Tibial nerve (tissue), 3 donors: ENCODE measurements at regions not wholly inside any gene's neighbourhood (a gene's known extent, or its start where the extent isn't known, plus 50 kb on each side); places are given as distances from the start of the nearest gene placed in this dataset.

Source experiments
- POLR2A ChIP-seq, 2 donors: fragments of 450-650 bp; IDR thresholded peaks; one replicate each; pipeline ENCODE4 v1.6.1; 2017; ENCODE audit warnings: antibody characterized with exemption in 2 of 2, mild to moderate bottlenecking in 2 of 2, moderate library complexity in 2 of 2
- TF ChIP-seq, protein P1 (sequence below), 5 experiments: fragments of 200-600 bp in 3 of 5; fragments of 450-650 bp in 2 of 5; sonication (generic) in 3 of 5; IDR thresholded peaks; one replicate each; pipeline ENCODE4 v1.5.1; 2016 to 2019; ENCODE audit warnings: antibody characterized with exemption in 5 of 5, mild to moderate bottlenecking in 3 of 5, moderate library complexity in 2 of 5

- TF ChIP-seq, protein P1, sequence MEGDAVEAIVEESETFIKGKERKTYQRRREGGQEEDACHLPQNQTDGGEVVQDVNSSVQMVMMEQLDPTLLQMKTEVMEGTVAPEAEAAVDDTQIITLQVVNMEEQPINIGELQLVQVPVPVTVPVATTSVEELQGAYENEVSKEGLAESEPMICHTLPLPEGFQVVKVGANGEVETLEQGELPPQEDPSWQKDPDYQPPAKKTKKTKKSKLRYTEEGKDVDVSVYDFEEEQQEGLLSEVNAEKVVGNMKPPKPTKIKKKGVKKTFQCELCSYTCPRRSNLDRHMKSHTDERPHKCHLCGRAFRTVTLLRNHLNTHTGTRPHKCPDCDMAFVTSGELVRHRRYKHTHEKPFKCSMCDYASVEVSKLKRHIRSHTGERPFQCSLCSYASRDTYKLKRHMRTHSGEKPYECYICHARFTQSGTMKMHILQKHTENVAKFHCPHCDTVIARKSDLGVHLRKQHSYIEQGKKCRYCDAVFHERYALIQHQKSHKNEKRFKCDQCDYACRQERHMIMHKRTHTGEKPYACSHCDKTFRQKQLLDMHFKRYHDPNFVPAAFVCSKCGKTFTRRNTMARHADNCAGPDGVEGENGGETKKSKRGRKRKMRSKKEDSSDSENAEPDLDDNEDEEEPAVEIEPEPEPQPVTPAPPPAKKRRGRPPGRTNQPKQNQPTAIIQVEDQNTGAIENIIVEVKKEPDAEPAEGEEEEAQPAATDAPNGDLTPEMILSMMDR (IDR thresholded peaks at IDR 0.05): no peak
- no peak for TF ChIP-seq POLR2A (IDR thresholded peaks at IDR 0.05)
These were observed 226.7 kb upstream of the CDH13 start for GRCh38 chr16:82400046-82400445.
